Right atrium auricular region (tissue), 2 donors: ENCODE measurements at regions not wholly inside any gene's neighbourhood (a gene's known extent, or its start where the extent isn't known, plus 50 kb on each side); places are given as distances from the start of the nearest gene placed in this dataset.

Experiments used
- DNase-seq: peaks from one replicate; pipeline ENCODE4 v3.0.0-alpha.2; 2019; ENCODE audit warnings: low spot score
- H3K27ac ChIP-seq, 2 donors: fragments of 200-600 bp; sonication (generic); 1 replicate in 1 of 2; 2 replicates in 1 of 2; pipeline ENCODE4 v1.5.1; 2016 to 2019
- H3K27me3 ChIP-seq, 2 donors: fragments of 200-600 bp; sonication (generic); one replicate each; pipeline versions ENCODE4 v1.5.1 to v1.6.0; 2017 to 2019
- H3K36me3 ChIP-seq: fragments of 200-600 bp; sonication (generic); one replicate; pipeline ENCODE4 v1.5.1; 2016
- H3K4me1 ChIP-seq, 2 donors: fragments of 200-600 bp; sonication (generic); one replicate each; pipeline versions ENCODE4 v1.5.1 to v1.6.0; 2017 to 2019
- H3K4me3 ChIP-seq, 2 donors: fragments of 200-600 bp; sonication (generic); 1 replicate in 1 of 2; 2 replicates in 1 of 2; pipeline ENCODE4 v1.5.1; 2017 to 2019; ENCODE audit warnings: mild to moderate bottlenecking in 1 of 2, moderate library complexity in 1 of 2
- H3K9me3 ChIP-seq, 2 donors: fragments of 200-600 bp; sonication (generic); one replicate each; pipeline ENCODE4 v1.5.1; 2019
- TF ChIP-seq, protein P1 (sequence below), 2 donors: fragments of 200-600 bp; sonication (generic); IDR thresholded peaks; one replicate each; pipeline ENCODE4 v1.5.1; 2019; ENCODE audit warnings: antibody characterized with exemption in 2 of 2

DNA sequence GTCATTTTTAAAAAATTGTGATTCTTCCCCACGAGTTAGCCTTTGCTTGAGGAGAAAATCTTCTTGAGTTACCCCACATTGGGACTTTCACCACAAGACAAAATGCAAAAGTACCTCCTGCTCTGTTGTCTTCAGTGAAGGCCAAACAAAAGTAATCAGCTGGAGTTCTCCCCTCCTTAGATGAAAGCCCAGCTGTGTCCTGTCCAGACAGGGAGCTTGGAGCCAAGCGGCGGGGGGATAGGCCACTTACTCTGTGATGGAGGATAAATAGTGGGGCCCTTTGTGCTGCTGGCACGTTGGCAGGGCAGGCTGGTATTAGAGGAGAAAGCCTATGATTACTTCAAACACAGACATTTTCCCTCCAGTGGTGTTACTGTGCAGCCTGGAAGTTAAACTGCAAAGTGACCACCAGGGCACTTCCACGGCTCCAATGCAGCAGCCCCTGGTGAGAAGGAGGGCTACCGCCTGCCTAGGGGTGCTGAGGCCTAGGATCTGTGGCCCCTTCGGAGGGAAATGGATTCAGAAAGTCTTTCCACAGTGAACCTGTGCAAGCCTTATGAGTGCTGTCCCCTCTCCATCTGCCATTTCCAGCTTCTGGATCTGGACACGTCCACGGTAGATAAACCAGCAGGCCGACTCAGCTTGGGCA, 155.0 kb downstream of the TMEM167A start:
- Histone ChIP-seq H3K4me3 (no peak overlapping the region), H3K9me3 (no peaks in the 10 kb centered on the region), H3K36me3 (no peaks in the 10 kb centered on the region), H3K4me1 (no peaks in the 10 kb centered on the region), H3K27me3 (no peaks in the 10 kb centered on the region), H3K27ac (no peak overlapping the region)
- DNase-seq: no peak
- TF ChIP-seq, protein P1, sequence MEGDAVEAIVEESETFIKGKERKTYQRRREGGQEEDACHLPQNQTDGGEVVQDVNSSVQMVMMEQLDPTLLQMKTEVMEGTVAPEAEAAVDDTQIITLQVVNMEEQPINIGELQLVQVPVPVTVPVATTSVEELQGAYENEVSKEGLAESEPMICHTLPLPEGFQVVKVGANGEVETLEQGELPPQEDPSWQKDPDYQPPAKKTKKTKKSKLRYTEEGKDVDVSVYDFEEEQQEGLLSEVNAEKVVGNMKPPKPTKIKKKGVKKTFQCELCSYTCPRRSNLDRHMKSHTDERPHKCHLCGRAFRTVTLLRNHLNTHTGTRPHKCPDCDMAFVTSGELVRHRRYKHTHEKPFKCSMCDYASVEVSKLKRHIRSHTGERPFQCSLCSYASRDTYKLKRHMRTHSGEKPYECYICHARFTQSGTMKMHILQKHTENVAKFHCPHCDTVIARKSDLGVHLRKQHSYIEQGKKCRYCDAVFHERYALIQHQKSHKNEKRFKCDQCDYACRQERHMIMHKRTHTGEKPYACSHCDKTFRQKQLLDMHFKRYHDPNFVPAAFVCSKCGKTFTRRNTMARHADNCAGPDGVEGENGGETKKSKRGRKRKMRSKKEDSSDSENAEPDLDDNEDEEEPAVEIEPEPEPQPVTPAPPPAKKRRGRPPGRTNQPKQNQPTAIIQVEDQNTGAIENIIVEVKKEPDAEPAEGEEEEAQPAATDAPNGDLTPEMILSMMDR (IDR thresholded peaks at IDR 0.05): no peak

GRCh38 chr5:82918311-82919031, 158.7 kb downstream of the TMEM167A start:
- Histone ChIP-seq H3K9me3 (peaks cover 0 to 18% of the 10 kb centered on the region in 2 donors), H3K36me3 (no peaks in the 10 kb centered on the region), H3K4me3 (no peak overlapping the region), H3K27ac (no peak overlapping the region), H3K4me1 (no peaks in the 10 kb centered on the region), H3K27me3 (no peaks in the 10 kb centered on the region)
- DNase-seq: no peak
- TF ChIP-seq, protein P1 (IDR thresholded peaks at IDR 0.05): no peak

- H3K36me3 ChIP-seq: no peaks in the 10 kb centered on the region
- no peaks in the 10 kb centered on the region for H3K27me3 ChIP-seq
- no peak for DNase-seq
- H3K4me1 ChIP-seq: no peaks in the 10 kb centered on the region
- peaks cover 0 to 18% of the 10 kb centered on the region in 2 donors for H3K9me3 ChIP-seq
- TF ChIP-seq, protein P1 (IDR thresholded peaks at IDR 0.05): no peak
- no peak overlapping the region for H3K4me3 ChIP-seq
- H3K27ac ChIP-seq: no peak overlapping the region
Observed at GRCh38 chr5:82917584-82917983, 159.6 kb downstream of the TMEM167A start.

DNA sequence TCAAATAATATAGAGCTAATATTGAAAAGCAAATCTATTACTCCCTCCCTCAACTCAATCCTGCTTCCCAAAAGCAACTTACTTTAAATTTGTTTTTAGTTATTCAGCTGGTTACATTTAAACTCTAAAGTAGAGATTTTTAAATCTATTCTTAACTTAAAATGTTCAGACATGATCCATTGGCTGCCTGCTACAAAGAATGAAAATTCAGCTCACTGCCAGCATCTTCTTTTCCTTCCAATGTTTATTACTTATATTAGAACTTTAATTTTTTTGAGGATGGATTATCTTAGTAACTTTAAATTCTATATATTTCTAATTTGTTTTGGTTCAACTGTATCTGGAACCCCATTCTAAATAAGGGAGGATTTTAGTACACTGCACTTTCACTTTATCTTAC, 163.2 kb downstream of the TMEM167A start:
- peaks cover 0 to 18% of the 10 kb centered on the region in 2 donors for H3K9me3 ChIP-seq
- no peaks in the 10 kb centered on the region for H3K4me1 ChIP-seq
- no peaks in the 10 kb centered on the region for H3K27me3 ChIP-seq
- no peaks in the 10 kb centered on the region for H3K36me3 ChIP-seq
- no peak overlapping the region for H3K27ac ChIP-seq
- no peak for DNase-seq
- TF ChIP-seq, protein P1 (IDR thresholded peaks at IDR 0.05): no peak
- no peak overlapping the region for H3K4me3 ChIP-seq

- DNase-seq: no peak
- H3K27ac ChIP-seq: no peak overlapping the region
- TF ChIP-seq, protein P1 (IDR thresholded peaks at IDR 0.05): no peak
Observed at GRCh38 chr5:82912462-82912861, 164.7 kb downstream of the TMEM167A start.

More at GRCh38 chr5:82912462-82912861, 164.7 kb downstream of the TMEM167A start:
- Histone ChIP-seq H3K4me1 (no peaks in the 10 kb centered on the region), H3K4me3 (no peak overlapping the region), H3K27me3 (no peaks in the 10 kb centered on the region), H3K36me3 (no peaks in the 10 kb centered on the region), H3K9me3 (peaks cover 0 to 18% of the 10 kb centered on the region in 2 donors)
